H1 (cell line): ENCODE measurements at regions not wholly inside any gene's neighbourhood (a gene's known extent, or its start where the extent isn't known, plus 50 kb on each side); places are given as distances from the start of the nearest gene placed in this dataset.

Source experiments
- CTCF ChIA-PET: fragments of 300-600 bp; sonication (Branson Sonifier 250); formaldehyde crosslinking; loops from one replicate; lab custom pipeline; 2021; ENCODE audit not compliant: partially characterized antibody; lab: Charles Lee
- POLR2A ChIA-PET: fragments of 300-600 bp; sonication (Branson Sonifier 250); formaldehyde crosslinking; loops from one replicate; lab custom pipeline; 2021; ENCODE audit warnings: inconsistent platforms; ENCODE audit not compliant: partially characterized antibody; lab: Charles Lee
- DNase-seq, 2 experiments: peaks; one replicate each; pipeline versions ENCODE4 v3.0.0 to v3.0.0-alpha.2; 2010 to 2022; ENCODE audit warnings: low spot score in 2 of 2, low read depth in 1 of 2, mixed read lengths in 1 of 2
- FAIRE-seq: peaks from 2 replicates; lab custom pipeline; 2011; peaks lifted over from hg19 to GRCh38; lab: Jason Lieb, UNC
- H2AFZ ChIP-seq: 2 replicates; pipeline ENCODE4 v1.8.1; 2012; ENCODE audit warnings: low read length, inconsistent platforms
- H2AK5ac ChIP-seq: 2 replicates; pipeline ENCODE4 v1.6.1; 2013; ENCODE audit warnings: low read depth, low read length
- H2BK120ac ChIP-seq: replicated peaks from 2 replicates; pipeline ENCODE3; 2013; ENCODE audit warnings: low read depth, low read length, inconsistent platforms
- H2BK12ac ChIP-seq: 2 replicates; pipeline ENCODE4 v1.6.1; 2013; ENCODE audit warnings: low read depth, low read length
- H2BK15ac ChIP-seq: 2 replicates; pipeline ENCODE4 v1.6.1; 2013; ENCODE audit warnings: low read length
- H2BK20ac ChIP-seq: 2 replicates; pipeline ENCODE4 v1.6.1; 2013; ENCODE audit warnings: low read length
- H2BK5ac ChIP-seq: 2 replicates; pipeline ENCODE4 v1.6.1; 2013; ENCODE audit warnings: low read depth, low read length
- H3K14ac ChIP-seq: 2 replicates; pipeline ENCODE4 v1.6.1; 2013; ENCODE audit warnings: inconsistent platforms; ENCODE audit not compliant: insufficient read length
- H3K18ac ChIP-seq: 2 replicates; pipeline ENCODE4 v1.6.1; 2013; ENCODE audit warnings: low read length; ENCODE audit errors: extremely low read depth
- H3K23ac ChIP-seq: 2 replicates; pipeline ENCODE4 v1.6.1; 2013; ENCODE audit warnings: inconsistent platforms; ENCODE audit not compliant: insufficient read length
- H3K23me2 ChIP-seq: 2 replicates; pipeline ENCODE4 v1.6.1; 2013; ENCODE audit warnings: low read depth, low read length
- H3K27ac ChIP-seq: 2 replicates; pipeline ENCODE4 v1.6.1; 2011; ENCODE audit warnings: low read depth, low read length, inconsistent platforms
- H3K27me3 ChIP-seq, 4 experiments: replicated peaks in 1 of 4; 1 replicate in 1 of 4; 2 replicates in 3 of 4; pipeline versions ENCODE4 v1.6.1 to v1.8.1; 2011 to 2013; ENCODE audit warnings: low read length in 3 of 4, mild to moderate bottlenecking in 3 of 4, inconsistent platforms in 2 of 4, mixed read lengths in 2 of 4, moderate library complexity in 1 of 4; ENCODE audit not compliant: control insufficient read depth in 3 of 4, insufficient read depth in 3 of 4; ENCODE audit errors: extremely low read depth in 1 of 4
- H3K36me3 ChIP-seq, 4 experiments: 2 replicates each; pipeline versions ENCODE4 v1.6.1 to v1.8.1; 2011 to 2013; ENCODE audit warnings: mild to moderate bottlenecking in 4 of 4, low read length in 3 of 4, moderate library complexity in 2 of 4, control low read depth in 1 of 4, inconsistent platforms in 1 of 4; ENCODE audit not compliant: insufficient read depth in 4 of 4, control insufficient read depth in 2 of 4
- H3K4ac ChIP-seq: replicated peaks from 2 replicates; pipeline ENCODE3; 2013; ENCODE audit warnings: low read length, low read depth, mixed read lengths, inconsistent platforms; ENCODE audit not compliant: insufficient read length
- H3K4me1 ChIP-seq, 4 experiments: replicated peaks in 1 of 4; 1 replicate in 1 of 4; 2 replicates in 3 of 4; pipeline versions ENCODE4 v1.6.1 to v1.8.1; 2011 to 2013; ENCODE audit warnings: low read length in 3 of 4, inconsistent platforms in 2 of 4, mixed read lengths in 1 of 4; ENCODE audit not compliant: insufficient read depth in 4 of 4, control insufficient read depth in 3 of 4
- H3K4me2 ChIP-seq, 2 experiments: 2 replicates each; pipeline versions ENCODE4 v1.6.1 to v1.8.1; 2011 to 2013; ENCODE audit warnings: low read depth in 2 of 2, low read length in 2 of 2, control low read depth in 1 of 2, inconsistent platforms in 1 of 2, mild to moderate bottlenecking in 1 of 2; ENCODE audit not compliant: insufficient read depth in 1 of 2
- H3K4me3 ChIP-seq, 4 experiments: fragments of 200-600, 300-600 bp in 1 of 4; sonication (generic), shearing (Covaris generic), sonication (Bioruptor Twin) in 1 of 4; 2 replicates each; pipeline versions ENCODE4 v1.5.1 to v1.8.1; 2011 to 2016; ENCODE audit warnings: low read length in 4 of 4, low read depth in 3 of 4, control low read depth in 2 of 4, inconsistent platforms in 2 of 4, mild to moderate bottlenecking in 2 of 4, mixed read lengths in 1 of 4, moderate library complexity in 1 of 4; ENCODE audit not compliant: insufficient read depth in 2 of 4; ENCODE audit errors: extremely low read depth in 1 of 4
- H3K56ac ChIP-seq: replicated peaks from 2 replicates; pipeline ENCODE3; 2013; ENCODE audit warnings: low read depth, mild to moderate bottlenecking, mixed read lengths, low read length, inconsistent platforms; ENCODE audit not compliant: insufficient read length
- H3K79me1 ChIP-seq: 2 replicates; pipeline ENCODE4 v1.6.1; 2013; ENCODE audit warnings: low read depth, low read length, control low read depth
- H3K79me2 ChIP-seq, 2 experiments: 2 replicates each; pipeline versions ENCODE4 v1.6.1 to v1.8.1; 2012 to 2013; ENCODE audit warnings: low read length in 2 of 2, mild to moderate bottlenecking in 2 of 2, inconsistent platforms in 1 of 2; ENCODE audit not compliant: insufficient read depth in 2 of 2, control insufficient read depth in 1 of 2
- H3K9ac ChIP-seq, 4 experiments: replicated peaks in 1 of 4; 1 replicate in 1 of 4; 2 replicates in 3 of 4; pipeline versions ENCODE4 v1.6.1 to v1.8.1; 2011 to 2013; ENCODE audit warnings: low read depth in 3 of 4, low read length in 3 of 4, control low read depth in 2 of 4, mild to moderate bottlenecking in 2 of 4, moderate library complexity in 2 of 4, inconsistent platforms in 1 of 4; ENCODE audit errors: extremely low read depth in 1 of 4
- H3K9me3 ChIP-seq, 2 experiments: 2 replicates each; pipeline versions ENCODE4 v1.6.1 to v1.8.1; 2012 to 2013; ENCODE audit warnings: mild to moderate bottlenecking in 2 of 2, moderate library complexity in 2 of 2, control low read depth in 1 of 2, inconsistent platforms in 1 of 2, low read depth in 1 of 2, low read length in 1 of 2, mixed read lengths in 1 of 2; ENCODE audit not compliant: insufficient read depth in 2 of 2
- H4K20me1 ChIP-seq, 2 experiments: replicated peaks in 1 of 2; 2 replicates each; pipeline versions ENCODE3 to v1.8.1; 2011 to 2013; ENCODE audit warnings: inconsistent platforms in 2 of 2, low read length in 2 of 2, mild to moderate bottlenecking in 1 of 2; ENCODE audit not compliant: insufficient read depth in 2 of 2, control insufficient read depth in 1 of 2
- H4K5ac ChIP-seq: 2 replicates; pipeline ENCODE4 v1.6.1; 2013; ENCODE audit warnings: low read length, low read depth, mixed read lengths, inconsistent platforms; ENCODE audit not compliant: insufficient read length
- H4K8ac ChIP-seq: 2 replicates; pipeline ENCODE4 v1.8.0; 2013; ENCODE audit warnings: mild to moderate bottlenecking, moderate library complexity, low read length, inconsistent platforms; ENCODE audit not compliant: insufficient read depth; ENCODE audit errors: extremely low read depth
- H4K91ac ChIP-seq: replicated peaks from 2 replicates; pipeline ENCODE3; 2013; ENCODE audit warnings: low read length, mixed read lengths, inconsistent platforms; ENCODE audit not compliant: insufficient read length
- ATF3 ChIP-seq: IDR thresholded peaks from 2 replicates; pipeline ENCODE4 v1.6.1; 2011; ENCODE audit warnings: low read depth, mild to moderate bottlenecking, low read length; ENCODE audit not compliant: insufficient read depth
- BCL11A ChIP-seq, 2 experiments: IDR thresholded peaks; one replicate each; pipeline ENCODE4 v1.6.1; 2011; ENCODE audit warnings: low read depth in 2 of 2, low read length in 2 of 2, mild to moderate bottlenecking in 2 of 2
- CHD2 ChIP-seq: IDR thresholded peaks from 2 replicates; pipeline ENCODE4 v1.6.1; 2012; ENCODE audit warnings: low read length, improper control_type of control experiment
- EGR1 ChIP-seq: IDR thresholded peaks from 2 replicates; pipeline ENCODE4 v1.6.1; 2011; ENCODE audit warnings: low read depth, low read length, borderline replicate concordance
- GTF2F1 ChIP-seq: IDR thresholded peaks from 2 replicates; pipeline ENCODE4 v1.6.1; 2012; ENCODE audit warnings: low read depth, low read length, improper control_type of control experiment, borderline replicate concordance
- HDAC2 ChIP-seq, 2 experiments: fragments of 300-600 bp in 1 of 2; sonication (generic) in 1 of 2; IDR thresholded peaks; 2 replicates each; pipeline ENCODE4 v1.6.1; 2011 to 2012; ENCODE audit warnings: low read depth in 2 of 2, low read length in 2 of 2, mild to moderate bottlenecking in 2 of 2, moderate library complexity in 2 of 2, borderline replicate concordance in 1 of 2, inconsistent platforms in 1 of 2
- POLR2AphosphoS5 ChIP-seq: IDR thresholded peaks from 2 replicates; pipeline ENCODE4 v1.6.1; 2011; ENCODE audit warnings: low read depth, low read length
- POU5F1 ChIP-seq: IDR thresholded peaks from 2 replicates; pipeline ENCODE4 v1.6.1; 2011; ENCODE audit warnings: low read depth, mild to moderate bottlenecking, low read length, moderate library complexity
- SAP30 ChIP-seq: fragments of 300-600 bp; sonication (generic); IDR thresholded peaks from 2 replicates; pipeline ENCODE4 v1.7.1; 2012; ENCODE audit warnings: low read length, moderate library complexity, mild to moderate bottlenecking, inconsistent platforms; ENCODE audit not compliant: insufficient read depth, insufficient replicate concordance
- SP1 ChIP-seq: IDR thresholded peaks from 2 replicates; pipeline ENCODE4 v1.6.1; 2011; ENCODE audit warnings: low read depth, low read length
- TAF1 ChIP-seq: IDR thresholded peaks from 2 replicates; pipeline ENCODE4 v1.6.1; 2011; ENCODE audit warnings: mild to moderate bottlenecking, low read depth, low read length
- TAF7 ChIP-seq: optimal IDR thresholded peaks from 2 replicates; pipeline ENCODE3; 2011; ENCODE audit warnings: low read depth, mild to moderate bottlenecking, inconsistent platforms, low read length, moderate library complexity, borderline replicate concordance
- TCF12 ChIP-seq: IDR thresholded peaks from 2 replicates; pipeline ENCODE4 v1.6.1; 2011; ENCODE audit warnings: low read depth, mild to moderate bottlenecking, low read length
- TEAD4 ChIP-seq: IDR thresholded peaks from 2 replicates; pipeline ENCODE4 v1.6.1; 2012; ENCODE audit warnings: low read depth, low read length, inconsistent platforms, mixed read lengths
- YY1 ChIP-seq: IDR thresholded peaks from 2 replicates; pipeline ENCODE4 v1.6.1; 2011; ENCODE audit warnings: low read depth, mild to moderate bottlenecking, low read length
- WGBS, 2 experiments: shearing (Covaris generic) in 1 of 2; methylation state at CpG; one replicate each; pipeline versions ENCODE4 v1.1.6 to v1.1.7; 2013 to 2015; ENCODE audit warnings: low lambda C conversion rate in 2 of 2, mixed read lengths in 2 of 2, inconsistent platforms in 1 of 2, low coverage in 1 of 2, missing lambda C conversion rate in 1 of 2; ENCODE audit not compliant: insufficient replicate concordance in 2 of 2, insufficient coverage in 1 of 2, insufficient read length in 1 of 2; ENCODE audit errors: extremely low coverage in 1 of 2, missing lambda C conversion rate in 1 of 2; 5-methylcytosine and 5-hydroxymethylcytosine counted together

- H4K20me1 ChIP-seq, result no peaks in the 10 kb centered on the region
- H3K79me2 ChIP-seq, result no peaks in the 10 kb centered on the region
- WGBS, 2 experiments, result 87% methylated on average over 2 of the region's 2 CpGs; no CpG with 5 or more reads in 1 of the 2 experiments
- ChIA-PET POLR2A (no interaction called here), CTCF (interaction anchor here (1.3 to 1.7 kb wide), 2 partner anchors 14 to 73 kb away, joined by 3 read pairs; no protein-coding TSS in a partner anchor)
- H2BK15ac ChIP-seq, result no peak overlapping the region
- no peaks in the 10 kb centered on the region for H3K9me3 ChIP-seq
- H3K4me2 ChIP-seq, result no peak overlapping the region
- no peak overlapping the region for H3K4ac ChIP-seq
- H2AFZ ChIP-seq, result no peak overlapping the region
- FAIRE-seq (no peak), DNase-seq (no peak)
- no peaks in the 10 kb centered on the region for H3K36me3 ChIP-seq
- TF ChIP-seq SP1, result no peak
- TF ChIP-seq ATF3, result no peak
- no peak for TF ChIP-seq CHD2
- TF ChIP-seq POU5F1, result no peak
- no peak for TF ChIP-seq EGR1
- TF ChIP-seq TAF1, result no peak
- no peak for TF ChIP-seq YY1
- no peak for TF ChIP-seq POLR2AphosphoS5
- TF ChIP-seq HDAC2 (IDR thresholded peaks at IDR 0.05; ENCODE audit: borderline replicate concordance in 1 of 2, low read depth in 2 of 2, low read length in 2 of 2), result no peak
- TF ChIP-seq BCL11A (IDR thresholded peaks at IDR 0.05; ENCODE audit: low read depth in 2 of 2, low read length in 2 of 2), result no peak
- no peak for TF ChIP-seq TEAD4
- TF ChIP-seq SAP30, result no peak
- TF ChIP-seq GTF2F1, result no peak
- TF ChIP-seq TCF12, result no peak
- TF ChIP-seq TAF7, result no peak
- H2BK5ac ChIP-seq, result no peak overlapping the region
- no peak overlapping the region for H3K23ac ChIP-seq
- no peaks in the 10 kb centered on the region for H3K27me3 ChIP-seq
- H3K18ac ChIP-seq, result no peak overlapping the region
- H2AK5ac ChIP-seq, result no peak overlapping the region
- no peaks in the 10 kb centered on the region for H3K23me2 ChIP-seq
- H3K56ac ChIP-seq, result no peak overlapping the region
- no peak overlapping the region for H4K8ac ChIP-seq
- no peak overlapping the region for H4K5ac ChIP-seq
- no peaks in the 10 kb centered on the region for H3K4me1 ChIP-seq
- no peak overlapping the region for H2BK12ac ChIP-seq
- no peak overlapping the region for H3K9ac ChIP-seq
- H4K91ac ChIP-seq, result no peak overlapping the region
- H3K79me1 ChIP-seq, result no peaks in the 10 kb centered on the region
- no peak overlapping the region for H3K14ac ChIP-seq
- no peak overlapping the region for H2BK120ac ChIP-seq
- no peak overlapping the region for H3K27ac ChIP-seq
- H3K4me3 ChIP-seq, result no peak overlapping the region
- H2BK20ac ChIP-seq, result no peak overlapping the region
Observed at GRCh38 chr1:87399264-87399663, 70.6 kb downstream of the LMO4 start.
